Astrocyte of the spinal cord (primary cell): ENCODE measurements at regions not wholly inside any gene's neighbourhood (a gene's known extent, or its start where the extent isn't known, plus 50 kb on each side); places are given as distances from the start of the nearest gene placed in this dataset.

Experiments
- DNase-seq: peaks from one replicate; pipeline ENCODE4 v3.0.0; 2011; ENCODE audit warnings: low read depth, low spot score
- H3K4me3 ChIP-seq: 2 replicates; pipeline ENCODE4 v1.5.1; 2011; ENCODE audit warnings: low read depth, mild to moderate bottlenecking, low read length, moderate library complexity
- CTCF ChIP-seq: IDR thresholded peaks from 2 replicates; pipeline ENCODE4 v1.5.1; 2012; ENCODE audit warnings: low read depth, mild to moderate bottlenecking, low read length, inconsistent platforms
- in situ Hi-C: cut with HindIII; loops from 2 replicates; pipeline ENCODE4 v1.10.0; 2017; ENCODE audit warnings: low sequenced_read_pairs

- in situ Hi-C loops, result no loop called here
- DNase-seq, result no peak
- H3K4me3 ChIP-seq, result no peak overlapping the region
- TF ChIP-seq CTCF, result no peak
These were observed 553.1 kb upstream of the FLRT2 start for GRCh38 chr14:84976805-84977204.

GRCh38 chr14:84987042-84987441 lies 542.9 kb upstream of the FLRT2 start:
- in situ Hi-C loops, result no loop called here
- TF ChIP-seq CTCF, result no peak
- no peak overlapping the region for H3K4me3 ChIP-seq

GRCh38 chr14:84988357-84988756 lies 541.6 kb upstream of the FLRT2 start:
- H3K4me3 ChIP-seq, result no peak overlapping the region
- in situ Hi-C loops, result no loop called here
- TF ChIP-seq CTCF, result no peak
- DNase-seq, result no peak

More at GRCh38 chr14:84987042-84987441, 542.9 kb upstream of the FLRT2 start:
- no peak for DNase-seq

- no peak for DNase-seq
- no peak for TF ChIP-seq CTCF
- in situ Hi-C loops, result no loop called here
- H3K4me3 ChIP-seq, result no peak overlapping the region
These were observed 538.9 kb upstream of the FLRT2 start for GRCh38 chr14:84991021-84991420.

GRCh38 chr14:84998216-84998615 lies 531.7 kb upstream of the FLRT2 start:
- H3K4me3 ChIP-seq, result no peak overlapping the region
- in situ Hi-C loops, result no loop called here
- no peak for DNase-seq
- no peak for TF ChIP-seq CTCF

- TF ChIP-seq CTCF, result no peak
- no peak overlapping the region for H3K4me3 ChIP-seq
- no peak for DNase-seq
- in situ Hi-C loops, result no loop called here
These were observed 527.1 kb upstream of the FLRT2 start for GRCh38 chr14:85002846-85003245.

- no peak overlapping the region for H3K4me3 ChIP-seq
- in situ Hi-C loops, result no loop called here
- DNase-seq, result no peak
- no peak for TF ChIP-seq CTCF
These were observed 526.1 kb upstream of the FLRT2 start for GRCh38 chr14:85003805-85004204.
